ENCODE measurements at regions not wholly inside any gene's neighbourhood (a gene's known extent, or its start where the extent isn't known, plus 50 kb on each side); places are given as distances from the start of the nearest gene placed in this dataset.

DNA sequence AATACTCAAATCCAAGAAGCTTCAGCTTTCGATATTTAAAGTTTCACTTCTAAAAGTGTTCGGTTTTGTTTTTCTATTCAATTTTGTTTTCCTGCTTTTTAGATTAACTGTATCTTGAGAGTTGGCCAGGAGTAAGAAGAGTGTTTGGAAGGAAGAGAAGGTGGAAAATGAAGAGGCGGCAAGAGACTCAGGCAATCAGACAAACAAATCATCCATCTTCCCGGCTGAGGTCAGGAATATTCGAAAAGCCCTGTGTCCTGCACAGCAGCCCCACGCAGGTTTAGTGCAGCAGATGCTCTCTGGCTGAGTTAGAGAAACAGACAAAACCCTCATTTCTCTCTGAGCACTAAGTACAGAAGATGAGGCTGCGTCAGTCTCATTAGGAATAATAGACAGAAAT, 330.3 kb upstream of the NOCT start:
- TF ChIP-seq, protein P1, sequence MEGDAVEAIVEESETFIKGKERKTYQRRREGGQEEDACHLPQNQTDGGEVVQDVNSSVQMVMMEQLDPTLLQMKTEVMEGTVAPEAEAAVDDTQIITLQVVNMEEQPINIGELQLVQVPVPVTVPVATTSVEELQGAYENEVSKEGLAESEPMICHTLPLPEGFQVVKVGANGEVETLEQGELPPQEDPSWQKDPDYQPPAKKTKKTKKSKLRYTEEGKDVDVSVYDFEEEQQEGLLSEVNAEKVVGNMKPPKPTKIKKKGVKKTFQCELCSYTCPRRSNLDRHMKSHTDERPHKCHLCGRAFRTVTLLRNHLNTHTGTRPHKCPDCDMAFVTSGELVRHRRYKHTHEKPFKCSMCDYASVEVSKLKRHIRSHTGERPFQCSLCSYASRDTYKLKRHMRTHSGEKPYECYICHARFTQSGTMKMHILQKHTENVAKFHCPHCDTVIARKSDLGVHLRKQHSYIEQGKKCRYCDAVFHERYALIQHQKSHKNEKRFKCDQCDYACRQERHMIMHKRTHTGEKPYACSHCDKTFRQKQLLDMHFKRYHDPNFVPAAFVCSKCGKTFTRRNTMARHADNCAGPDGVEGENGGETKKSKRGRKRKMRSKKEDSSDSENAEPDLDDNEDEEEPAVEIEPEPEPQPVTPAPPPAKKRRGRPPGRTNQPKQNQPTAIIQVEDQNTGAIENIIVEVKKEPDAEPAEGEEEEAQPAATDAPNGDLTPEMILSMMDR (IDR thresholded peaks at IDR 0.05), result no peak
- TF ChIP-seq POLR2A (IDR thresholded peaks at IDR 0.05) (no peak), POLR2AphosphoS5 (IDR thresholded peaks at IDR 0.05) (no peak), EP300 (IDR thresholded peaks at IDR 0.05) (no peak)
